HFFc6 (cell line): ENCODE measurements at regions not wholly inside any gene's neighbourhood (a gene's known extent, or its start where the extent isn't known, plus 50 kb on each side); places are given as distances from the start of the nearest gene placed in this dataset.

Experiments used
- DNase-seq: peaks from one replicate; pipeline ENCODE4 v3.0.0-alpha.2; 2018
- H3K27ac Mint-ChIP-seq: 2 replicates; pipeline ENCODE4 v1.8.0; 2020; ENCODE audit warnings: mild to moderate bottlenecking, mixed read lengths
- H3K27me3 Mint-ChIP-seq: 2 replicates; pipeline ENCODE4 v1.8.0; 2021; ENCODE audit warnings: mild to moderate bottlenecking, moderate library complexity, mixed read lengths; ENCODE audit not compliant: insufficient read depth
- H3K36me3 Mint-ChIP-seq: 2 replicates; pipeline ENCODE4 v1.8.0; 2021; ENCODE audit warnings: low read depth, mixed read lengths
- H3K4me1 Mint-ChIP-seq: 2 replicates; pipeline ENCODE4 v1.8.0; 2020; ENCODE audit warnings: low read depth, mixed read lengths
- H3K4me3 Mint-ChIP-seq: 2 replicates; pipeline ENCODE4 v1.8.0; 2020; ENCODE audit warnings: mild to moderate bottlenecking, moderate library complexity, mixed read lengths
- H3K9me3 Mint-ChIP-seq: 2 replicates; pipeline ENCODE4 v1.8.0; 2020; ENCODE audit warnings: mild to moderate bottlenecking, mixed read lengths
- TF ChIP-seq, protein P1 (sequence below): fragments of 200-600 bp; sonication (generic); IDR thresholded peaks from 2 replicates; pipeline ENCODE4 v1.5.0; 2021; ENCODE audit warnings: antibody characterized with exemption, mild to moderate bottlenecking

DNA sequence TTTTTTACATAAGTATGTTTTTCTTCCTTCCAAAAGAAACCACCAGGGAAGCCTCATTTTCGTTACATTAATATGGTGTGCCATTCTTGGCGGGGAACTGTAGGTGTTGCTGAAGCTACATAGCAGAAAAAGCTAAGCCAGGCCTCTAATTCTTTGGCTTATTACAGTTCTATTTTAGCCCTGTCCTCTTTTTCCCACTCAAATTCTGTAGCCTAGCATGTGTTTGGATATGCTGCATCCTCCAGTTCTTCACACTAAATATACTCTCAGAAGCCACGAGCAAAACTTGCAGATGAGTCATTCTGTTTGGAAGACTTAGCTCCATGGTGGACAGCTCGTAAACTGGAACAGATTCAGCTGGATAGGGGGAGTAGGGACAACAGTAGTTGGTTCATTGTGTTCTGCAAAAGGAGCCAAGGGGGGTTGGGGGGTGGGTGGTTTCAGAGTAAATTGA, 369.4 kb downstream of the TMEM161B start:
- peaks cover 34% of the 10 kb centered on the region for H3K9me3 Mint-ChIP-seq
- no peak for DNase-seq
- H3K36me3 Mint-ChIP-seq: peaks cover 5% of the 10 kb centered on the region; the same call in 1 of the 2 replicates
- H3K4me1 Mint-ChIP-seq: no peaks in the 10 kb centered on the region
- no peaks in the 10 kb centered on the region for H3K27me3 Mint-ChIP-seq
- TF ChIP-seq, protein P1, sequence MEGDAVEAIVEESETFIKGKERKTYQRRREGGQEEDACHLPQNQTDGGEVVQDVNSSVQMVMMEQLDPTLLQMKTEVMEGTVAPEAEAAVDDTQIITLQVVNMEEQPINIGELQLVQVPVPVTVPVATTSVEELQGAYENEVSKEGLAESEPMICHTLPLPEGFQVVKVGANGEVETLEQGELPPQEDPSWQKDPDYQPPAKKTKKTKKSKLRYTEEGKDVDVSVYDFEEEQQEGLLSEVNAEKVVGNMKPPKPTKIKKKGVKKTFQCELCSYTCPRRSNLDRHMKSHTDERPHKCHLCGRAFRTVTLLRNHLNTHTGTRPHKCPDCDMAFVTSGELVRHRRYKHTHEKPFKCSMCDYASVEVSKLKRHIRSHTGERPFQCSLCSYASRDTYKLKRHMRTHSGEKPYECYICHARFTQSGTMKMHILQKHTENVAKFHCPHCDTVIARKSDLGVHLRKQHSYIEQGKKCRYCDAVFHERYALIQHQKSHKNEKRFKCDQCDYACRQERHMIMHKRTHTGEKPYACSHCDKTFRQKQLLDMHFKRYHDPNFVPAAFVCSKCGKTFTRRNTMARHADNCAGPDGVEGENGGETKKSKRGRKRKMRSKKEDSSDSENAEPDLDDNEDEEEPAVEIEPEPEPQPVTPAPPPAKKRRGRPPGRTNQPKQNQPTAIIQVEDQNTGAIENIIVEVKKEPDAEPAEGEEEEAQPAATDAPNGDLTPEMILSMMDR: no peak
- H3K4me3 Mint-ChIP-seq: no peak overlapping the region
- no peak overlapping the region for H3K27ac Mint-ChIP-seq

DNA sequence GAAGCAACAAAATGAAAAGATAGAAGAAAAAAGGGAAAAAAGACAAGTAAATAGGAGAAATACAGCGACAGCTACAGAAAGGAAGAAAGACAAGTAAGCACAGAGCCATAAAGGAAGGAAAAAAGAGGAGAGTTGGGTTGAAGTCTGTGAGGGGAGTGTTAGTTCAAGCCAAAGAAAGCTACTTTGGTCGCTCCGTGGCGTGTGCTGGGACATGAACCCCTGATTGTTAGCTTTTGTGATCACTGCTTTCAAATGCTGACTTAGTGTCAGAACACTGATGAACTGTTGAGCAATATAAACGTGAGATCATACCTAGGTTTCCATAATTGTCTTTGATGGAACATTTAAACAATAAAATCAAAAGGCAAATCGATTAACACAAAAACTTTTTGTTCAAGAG, 370.1 kb downstream of the TMEM161B start:
- Mint-ChIP-seq H3K4me3 (no peak overlapping the region), H3K27me3 (no peaks in the 10 kb centered on the region), H3K4me1 (no peaks in the 10 kb centered on the region), H3K36me3 (peaks cover 5% of the 10 kb centered on the region; the same call in 1 of the 2 replicates), H3K27ac (no peak overlapping the region), H3K9me3 (peaks cover 34% of the 10 kb centered on the region)
- TF ChIP-seq, protein P1: no peak
- no peak for DNase-seq

DNA sequence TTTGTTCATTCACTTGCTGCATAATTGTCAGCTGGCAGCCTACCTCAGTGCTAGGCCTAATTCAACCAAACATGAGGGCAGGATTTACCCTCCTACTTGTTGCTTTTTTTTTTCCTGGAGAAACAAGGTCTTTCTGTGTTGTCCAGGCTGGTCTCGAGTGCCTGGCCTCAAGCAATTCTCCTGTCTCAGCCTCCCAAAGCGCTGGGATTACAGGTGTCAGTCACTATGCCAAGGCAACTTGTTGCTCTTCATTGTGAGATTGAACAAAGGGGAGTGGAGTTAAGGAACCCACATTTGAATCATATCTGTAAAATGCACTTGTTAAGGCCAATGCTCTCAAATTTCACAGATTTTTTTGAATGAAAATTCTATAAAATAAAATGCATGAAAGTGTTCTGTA, 380.5 kb downstream of the TMEM161B start:
- TF ChIP-seq, protein P1: no peak
- Mint-ChIP-seq H3K4me3 (no peak overlapping the region), H3K27me3 (no peaks in the 10 kb centered on the region), H3K9me3 (peaks cover 30% of the 10 kb centered on the region), H3K27ac (no peak overlapping the region), H3K4me1 (no peaks in the 10 kb centered on the region), H3K36me3 (no peaks in the 10 kb centered on the region)
- DNase-seq: no peak

DNA sequence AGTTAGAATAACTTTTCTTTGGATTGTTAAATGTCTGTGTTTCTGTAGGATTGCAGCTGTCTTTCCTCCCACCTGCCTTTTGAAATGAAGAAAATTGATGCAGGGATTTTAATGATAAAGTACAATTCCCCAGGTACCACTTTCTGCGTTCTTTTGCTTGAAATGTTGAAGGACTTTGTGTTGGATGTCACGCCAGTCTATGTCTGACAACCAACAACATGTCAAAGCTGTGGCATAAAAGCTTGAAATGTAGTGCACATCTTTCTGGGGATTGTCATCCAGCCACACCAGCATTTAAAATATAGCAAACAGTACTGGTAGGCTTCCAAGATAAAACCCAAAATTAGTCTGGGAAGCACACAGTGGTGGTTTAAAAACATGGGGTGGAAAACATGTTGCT, 381.4 kb downstream of the TMEM161B start:
- no peaks in the 10 kb centered on the region for H3K4me1 Mint-ChIP-seq
- peaks cover 27% of the 10 kb centered on the region for H3K9me3 Mint-ChIP-seq
- no peak overlapping the region for H3K27ac Mint-ChIP-seq
- H3K4me3 Mint-ChIP-seq: no peak overlapping the region
- TF ChIP-seq, protein P1: no peak
- H3K27me3 Mint-ChIP-seq: no peaks in the 10 kb centered on the region
- DNase-seq: no peak
- no peaks in the 10 kb centered on the region for H3K36me3 Mint-ChIP-seq

DNA sequence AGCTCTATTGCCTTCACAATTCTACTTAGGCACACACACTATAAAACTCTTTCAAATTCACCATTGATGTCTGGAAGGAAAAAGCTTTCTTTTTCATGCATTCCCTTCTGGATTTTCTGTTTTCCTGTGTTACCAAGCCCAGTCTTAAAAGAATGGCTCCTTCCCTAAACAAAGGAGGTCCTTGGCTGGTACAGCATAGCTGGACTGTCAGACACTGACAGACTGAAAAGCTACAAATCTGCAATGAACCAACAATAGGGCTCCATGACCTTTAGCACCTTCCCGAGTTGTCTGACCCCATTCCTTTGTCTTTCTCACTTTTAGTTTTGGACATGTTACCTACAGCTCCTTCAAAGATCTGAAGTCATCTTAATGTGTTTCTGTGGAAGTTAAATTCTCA, 382.5 kb downstream of the TMEM161B start:
- TF ChIP-seq, protein P1: no peak
- no peaks in the 10 kb centered on the region for H3K4me1 Mint-ChIP-seq
- peaks cover 23% of the 10 kb centered on the region for H3K9me3 Mint-ChIP-seq
- H3K27ac Mint-ChIP-seq: no peak overlapping the region
- no peaks in the 10 kb centered on the region for H3K27me3 Mint-ChIP-seq
- no peaks in the 10 kb centered on the region for H3K36me3 Mint-ChIP-seq
- DNase-seq: no peak
- H3K4me3 Mint-ChIP-seq: no peak overlapping the region

DNA sequence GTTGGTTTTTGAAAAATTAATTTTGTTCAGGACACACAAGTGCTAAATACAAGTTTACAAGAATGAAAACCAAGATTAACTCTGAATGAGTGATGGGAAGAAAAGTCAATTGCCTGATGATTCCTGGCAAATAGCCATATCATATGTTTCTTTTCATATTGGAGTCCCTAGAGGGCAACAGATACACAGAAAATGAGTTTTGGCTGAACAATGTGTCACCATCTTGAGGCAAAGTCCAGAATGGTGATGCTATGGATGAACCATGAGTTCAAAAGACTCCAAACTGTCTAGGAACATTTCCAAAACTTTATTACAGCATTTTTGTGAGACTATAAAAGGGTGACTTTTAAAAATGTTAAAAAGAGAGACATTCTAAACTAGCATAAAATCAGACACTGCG, 382.9 kb downstream of the TMEM161B start:
- Mint-ChIP-seq H3K36me3 (no peaks in the 10 kb centered on the region), H3K27ac (no peak overlapping the region), H3K4me3 (no peak overlapping the region), H3K9me3 (peaks cover 19% of the 10 kb centered on the region), H3K27me3 (no peaks in the 10 kb centered on the region), H3K4me1 (no peaks in the 10 kb centered on the region)
- DNase-seq: no peak
- TF ChIP-seq, protein P1: no peak
